HuH-7 (cell line): ENCODE measurements at regions not wholly inside any gene's neighbourhood (a gene's known extent, or its start where the extent isn't known, plus 50 kb on each side); places are given as distances from the start of the nearest gene placed in this dataset.

Source experiments
- DNase-seq: peaks from one replicate; pipeline ENCODE4 v3.0.0; 2011; ENCODE audit warnings: low spot score

GRCh38 chrX:134173541-134174272 is 63.3 kb upstream of the CCDC160 start:
- no peak for DNase-seq

- no peak for DNase-seq
Measured at GRCh38 chrX:134174273-134174660, 62.7 kb upstream of the CCDC160 start.

- no peak for DNase-seq
Measured at GRCh38 chrX:134174859-134175258, 62.1 kb upstream of the CCDC160 start.

- no peak for DNase-seq
Measured at GRCh38 chrX:134177527-134177926, 59.5 kb upstream of the CCDC160 start.

- no peak for DNase-seq
Measured at GRCh38 chrX:134180601-134181274, 56.2 kb upstream of the CCDC160 start.

- DNase-seq, result no peak
Measured at GRCh38 chrX:134181275-134181660, 55.7 kb upstream of the CCDC160 start.

GRCh38 chrX:134183665-134184064 is 53.3 kb upstream of the CCDC160 start:
- DNase-seq, result no peak

- no peak for DNase-seq
Measured at GRCh38 chrX:134184936-134185335, 52.0 kb upstream of the CCDC160 start.

- no peak for DNase-seq
Measured at GRCh38 chrX:134186362-134187121, 50.4 kb upstream of the CCDC160 start.
